Hypothalamus (tissue), 51 donors: ENCODE measurements at regions not wholly inside any gene's neighbourhood (a gene's known extent, or its start where the extent isn't known, plus 50 kb on each side); places are given as distances from the start of the nearest gene placed in this dataset.
"Not testable (repeated sequence)": the region's sequence is repeated elsewhere in the genome, so short reads cannot be mapped to it uniquely, and the experiment has no call there.

Source experiments
- DNase-seq, 51 donors: peaks; one replicate each; lab custom pipeline; 2025; lab: John Stamatoyannopoulos, UW

GRCh38 chr7:65259864-65260525 is 113.7 kb upstream of the ZNF92 start:
- DNase-seq: not testable (repeated sequence)

GRCh38 chr7:65254061-65254460 is 119.6 kb upstream of the ZNF92 start:
- no peak for DNase-seq

GRCh38 chr7:65251851-65252620 is 121.6 kb upstream of the ZNF92 start:
- peak in 38 of 51 donors; percentile 15 to 69 (median 44) for DNase-seq

GRCh38 chr7:65250697-65251395 is 122.8 kb upstream of the ZNF92 start:
- DNase-seq: no peak

GRCh38 chr7:65250216-65250615 is 123.4 kb upstream of the ZNF92 start:
- DNase-seq: no peak

- DNase-seq: no peak
Measured at GRCh38 chr7:65247491-65247890, 126.2 kb upstream of the ZNF92 start.

- peak in 8 of 51 donors; percentile 9 to 35 (median 18) for DNase-seq
Measured at GRCh38 chr7:65239707-65240352, 133.8 kb upstream of the ZNF92 start.

- DNase-seq: no peak
Measured at GRCh38 chr7:65239324-65239706, 134.3 kb upstream of the ZNF92 start.

- DNase-seq: no peak
Measured at GRCh38 chr7:65238785-65239184, 134.9 kb upstream of the ZNF92 start.

- no peak for DNase-seq
Measured at GRCh38 chr7:65235586-65235985, 138.1 kb upstream of the ZNF92 start.

GRCh38 chr7:65233409-65234034 is 140.1 kb upstream of the ZNF92 start:
- no peak for DNase-seq

GRCh38 chr7:65230231-65230630 is 143.4 kb upstream of the ZNF92 start:
- DNase-seq: no peak

- DNase-seq: no peak
Measured at GRCh38 chr7:65225422-65226006, 148.1 kb upstream of the ZNF92 start.

GRCh38 chr7:65222655-65223054 is 151.0 kb upstream of the ZNF92 start:
- DNase-seq: no peak

- DNase-seq: no peak
Measured at GRCh38 chr7:65221683-65222082, 152.0 kb upstream of the ZNF92 start.

- no peak for DNase-seq
Measured at GRCh38 chr7:65219623-65220022, 154.0 kb upstream of the ZNF92 start.

- DNase-seq: peak in 5 of 51 donors; percentile 1 to 13 (median 4)
Measured at GRCh38 chr7:65216469-65216868, 157.2 kb upstream of the ZNF92 start.

GRCh38 chr7:65213260-65213659 is 160.4 kb upstream of the ZNF92 start:
- not testable (repeated sequence) for DNase-seq

- DNase-seq: not testable (repeated sequence)
Measured at GRCh38 chr7:65199221-65199620, 174.4 kb upstream of the ZNF92 start.
